H1 (cell line): ENCODE measurements at regions not wholly inside any gene's neighbourhood (a gene's known extent, or its start where the extent isn't known, plus 50 kb on each side); places are given as distances from the start of the nearest gene placed in this dataset.

Experiments used
- CTCF ChIA-PET: fragments of 300-600 bp; sonication (Branson Sonifier 250); formaldehyde crosslinking; loops from one replicate; lab custom pipeline; 2021; ENCODE audit not compliant: partially characterized antibody; lab: Charles Lee
- POLR2A ChIA-PET: fragments of 300-600 bp; sonication (Branson Sonifier 250); formaldehyde crosslinking; loops from one replicate; lab custom pipeline; 2021; ENCODE audit warnings: inconsistent platforms; ENCODE audit not compliant: partially characterized antibody; lab: Charles Lee
- DNase-seq, 2 experiments: peaks; one replicate each; pipeline versions ENCODE4 v3.0.0 to v3.0.0-alpha.2; 2010 to 2022; ENCODE audit warnings: low spot score in 2 of 2, low read depth in 1 of 2, mixed read lengths in 1 of 2
- FAIRE-seq: peaks from 2 replicates; lab custom pipeline; 2011; peaks lifted over from hg19 to GRCh38; lab: Jason Lieb, UNC
- H2AFZ ChIP-seq: 2 replicates; pipeline ENCODE4 v1.8.1; 2012; ENCODE audit warnings: low read length, inconsistent platforms
- H2AK5ac ChIP-seq: 2 replicates; pipeline ENCODE4 v1.6.1; 2013; ENCODE audit warnings: low read depth, low read length
- H2BK120ac ChIP-seq: replicated peaks from 2 replicates; pipeline ENCODE3; 2013; ENCODE audit warnings: low read depth, low read length, inconsistent platforms
- H2BK12ac ChIP-seq: 2 replicates; pipeline ENCODE4 v1.6.1; 2013; ENCODE audit warnings: low read depth, low read length
- H2BK15ac ChIP-seq: 2 replicates; pipeline ENCODE4 v1.6.1; 2013; ENCODE audit warnings: low read length
- H2BK20ac ChIP-seq: 2 replicates; pipeline ENCODE4 v1.6.1; 2013; ENCODE audit warnings: low read length
- H2BK5ac ChIP-seq: 2 replicates; pipeline ENCODE4 v1.6.1; 2013; ENCODE audit warnings: low read depth, low read length
- H3K14ac ChIP-seq: 2 replicates; pipeline ENCODE4 v1.6.1; 2013; ENCODE audit warnings: inconsistent platforms; ENCODE audit not compliant: insufficient read length
- H3K18ac ChIP-seq: 2 replicates; pipeline ENCODE4 v1.6.1; 2013; ENCODE audit warnings: low read length; ENCODE audit errors: extremely low read depth
- H3K23ac ChIP-seq: 2 replicates; pipeline ENCODE4 v1.6.1; 2013; ENCODE audit warnings: inconsistent platforms; ENCODE audit not compliant: insufficient read length
- H3K23me2 ChIP-seq: 2 replicates; pipeline ENCODE4 v1.6.1; 2013; ENCODE audit warnings: low read depth, low read length
- H3K27ac ChIP-seq: 2 replicates; pipeline ENCODE4 v1.6.1; 2011; ENCODE audit warnings: low read depth, low read length, inconsistent platforms
- H3K27me3 ChIP-seq, 4 experiments: replicated peaks in 1 of 4; 1 replicate in 1 of 4; 2 replicates in 3 of 4; pipeline versions ENCODE4 v1.6.1 to v1.8.1; 2011 to 2013; ENCODE audit warnings: low read length in 3 of 4, mild to moderate bottlenecking in 3 of 4, inconsistent platforms in 2 of 4, mixed read lengths in 2 of 4, moderate library complexity in 1 of 4; ENCODE audit not compliant: control insufficient read depth in 3 of 4, insufficient read depth in 3 of 4; ENCODE audit errors: extremely low read depth in 1 of 4
- H3K36me3 ChIP-seq, 4 experiments: 2 replicates each; pipeline versions ENCODE4 v1.6.1 to v1.8.1; 2011 to 2013; ENCODE audit warnings: mild to moderate bottlenecking in 4 of 4, low read length in 3 of 4, moderate library complexity in 2 of 4, control low read depth in 1 of 4, inconsistent platforms in 1 of 4; ENCODE audit not compliant: insufficient read depth in 4 of 4, control insufficient read depth in 2 of 4
- H3K4ac ChIP-seq: replicated peaks from 2 replicates; pipeline ENCODE3; 2013; ENCODE audit warnings: low read length, low read depth, mixed read lengths, inconsistent platforms; ENCODE audit not compliant: insufficient read length
- H3K4me1 ChIP-seq, 4 experiments: replicated peaks in 1 of 4; 1 replicate in 1 of 4; 2 replicates in 3 of 4; pipeline versions ENCODE4 v1.6.1 to v1.8.1; 2011 to 2013; ENCODE audit warnings: low read length in 3 of 4, inconsistent platforms in 2 of 4, mixed read lengths in 1 of 4; ENCODE audit not compliant: insufficient read depth in 4 of 4, control insufficient read depth in 3 of 4
- H3K4me2 ChIP-seq, 2 experiments: 2 replicates each; pipeline versions ENCODE4 v1.6.1 to v1.8.1; 2011 to 2013; ENCODE audit warnings: low read depth in 2 of 2, low read length in 2 of 2, control low read depth in 1 of 2, inconsistent platforms in 1 of 2, mild to moderate bottlenecking in 1 of 2; ENCODE audit not compliant: insufficient read depth in 1 of 2
- H3K4me3 ChIP-seq, 4 experiments: fragments of 200-600, 300-600 bp in 1 of 4; sonication (generic), shearing (Covaris generic), sonication (Bioruptor Twin) in 1 of 4; 2 replicates each; pipeline versions ENCODE4 v1.5.1 to v1.8.1; 2011 to 2016; ENCODE audit warnings: low read length in 4 of 4, low read depth in 3 of 4, control low read depth in 2 of 4, inconsistent platforms in 2 of 4, mild to moderate bottlenecking in 2 of 4, mixed read lengths in 1 of 4, moderate library complexity in 1 of 4; ENCODE audit not compliant: insufficient read depth in 2 of 4; ENCODE audit errors: extremely low read depth in 1 of 4
- H3K56ac ChIP-seq: replicated peaks from 2 replicates; pipeline ENCODE3; 2013; ENCODE audit warnings: low read depth, mild to moderate bottlenecking, mixed read lengths, low read length, inconsistent platforms; ENCODE audit not compliant: insufficient read length
- H3K79me1 ChIP-seq: 2 replicates; pipeline ENCODE4 v1.6.1; 2013; ENCODE audit warnings: low read depth, low read length, control low read depth
- H3K79me2 ChIP-seq, 2 experiments: 2 replicates each; pipeline versions ENCODE4 v1.6.1 to v1.8.1; 2012 to 2013; ENCODE audit warnings: low read length in 2 of 2, mild to moderate bottlenecking in 2 of 2, inconsistent platforms in 1 of 2; ENCODE audit not compliant: insufficient read depth in 2 of 2, control insufficient read depth in 1 of 2
- H3K9ac ChIP-seq, 4 experiments: replicated peaks in 1 of 4; 1 replicate in 1 of 4; 2 replicates in 3 of 4; pipeline versions ENCODE4 v1.6.1 to v1.8.1; 2011 to 2013; ENCODE audit warnings: low read depth in 3 of 4, low read length in 3 of 4, control low read depth in 2 of 4, mild to moderate bottlenecking in 2 of 4, moderate library complexity in 2 of 4, inconsistent platforms in 1 of 4; ENCODE audit errors: extremely low read depth in 1 of 4
- H3K9me3 ChIP-seq, 2 experiments: 2 replicates each; pipeline versions ENCODE4 v1.6.1 to v1.8.1; 2012 to 2013; ENCODE audit warnings: mild to moderate bottlenecking in 2 of 2, moderate library complexity in 2 of 2, control low read depth in 1 of 2, inconsistent platforms in 1 of 2, low read depth in 1 of 2, low read length in 1 of 2, mixed read lengths in 1 of 2; ENCODE audit not compliant: insufficient read depth in 2 of 2
- H4K20me1 ChIP-seq, 2 experiments: replicated peaks in 1 of 2; 2 replicates each; pipeline versions ENCODE3 to v1.8.1; 2011 to 2013; ENCODE audit warnings: inconsistent platforms in 2 of 2, low read length in 2 of 2, mild to moderate bottlenecking in 1 of 2; ENCODE audit not compliant: insufficient read depth in 2 of 2, control insufficient read depth in 1 of 2
- H4K5ac ChIP-seq: 2 replicates; pipeline ENCODE4 v1.6.1; 2013; ENCODE audit warnings: low read length, low read depth, mixed read lengths, inconsistent platforms; ENCODE audit not compliant: insufficient read length
- H4K8ac ChIP-seq: 2 replicates; pipeline ENCODE4 v1.8.0; 2013; ENCODE audit warnings: mild to moderate bottlenecking, moderate library complexity, low read length, inconsistent platforms; ENCODE audit not compliant: insufficient read depth; ENCODE audit errors: extremely low read depth
- H4K91ac ChIP-seq: replicated peaks from 2 replicates; pipeline ENCODE3; 2013; ENCODE audit warnings: low read length, mixed read lengths, inconsistent platforms; ENCODE audit not compliant: insufficient read length
- SUZ12 ChIP-seq: fragments of 200-600 bp; sonication (generic); IDR thresholded peaks from 2 replicates; pipeline ENCODE4 v1.6.1; 2012; ENCODE audit warnings: mild to moderate bottlenecking, inconsistent platforms, low read length, moderate library complexity, mixed read lengths
- WGBS, 2 experiments: shearing (Covaris generic) in 1 of 2; methylation state at CpG; one replicate each; pipeline versions ENCODE4 v1.1.6 to v1.1.7; 2013 to 2015; ENCODE audit warnings: low lambda C conversion rate in 2 of 2, mixed read lengths in 2 of 2, inconsistent platforms in 1 of 2, low coverage in 1 of 2, missing lambda C conversion rate in 1 of 2; ENCODE audit not compliant: insufficient replicate concordance in 2 of 2, insufficient coverage in 1 of 2, insufficient read length in 1 of 2; ENCODE audit errors: extremely low coverage in 1 of 2, missing lambda C conversion rate in 1 of 2; 5-methylcytosine and 5-hydroxymethylcytosine counted together

- Histone ChIP-seq H3K4me2 (no peak overlapping the region), H2BK12ac (no peak overlapping the region), H3K23me2 (no peaks in the 10 kb centered on the region), H2AK5ac (no peak overlapping the region), H3K18ac (no peak overlapping the region), H2BK5ac (no peak overlapping the region), H3K36me3 (no peaks in the 10 kb centered on the region), H3K4me3 (no peak overlapping the region), H3K56ac (no peak overlapping the region), H3K27ac (no peak overlapping the region), H2BK15ac (no peak overlapping the region), H3K79me2 (no peaks in the 10 kb centered on the region), H4K91ac (no peak overlapping the region), H3K4me1 (peaks cover 0 to 4% (median 0%) of the 10 kb centered on the region in 4 experiments; a peak in 1 of 7 replicates), H2BK120ac (no peak overlapping the region), H3K4ac (no peak overlapping the region), H2BK20ac (no peak overlapping the region), H3K27me3 (no peaks in the 10 kb centered on the region), H4K8ac (no peak overlapping the region), H4K5ac (no peak overlapping the region), H4K20me1 (no peaks in the 10 kb centered on the region), H3K14ac (no peak overlapping the region), H3K9me3 (no peaks in the 10 kb centered on the region), H2AFZ (no peak overlapping the region), H3K23ac (no peak overlapping the region), H3K79me1 (no peaks in the 10 kb centered on the region), H3K9ac (no peak overlapping the region)
- FAIRE-seq (no peak), DNase-seq (no peak)
- no peak for TF ChIP-seq SUZ12
- CTCF ChIA-PET = no interaction called here
- POLR2A ChIA-PET = no interaction called here
- WGBS, 2 experiments = 91% methylated on average over 1 of the region's 1 CpG; no CpG with 5 or more reads in 1 of the 2 experiments
Measured at GRCh38 chr12:75661908-75662307, 150.5 kb upstream of the KRR1 start.
